GM18907 (cell line): ENCODE measurements at regions not wholly inside any gene's neighbourhood (a gene's known extent, or its start where the extent isn't known, plus 50 kb on each side); places are given as distances from the start of the nearest gene placed in this dataset.

Experiments used
- ATAC-seq: cut with Tn5 transposase; IDR thresholded peaks from one replicate; pipeline ENCODE4 v1.9.1; 2021; ENCODE audit warnings: mild to moderate bottlenecking, moderate library complexity; ENCODE audit not compliant: unreplicated experiment

GRCh38 chr20:11076434-11077105, 402.8 kb upstream of the JAG1 start:
- no peak for ATAC-seq

- no peak for ATAC-seq
Measured at GRCh38 chr20:11077226-11077625, 403.4 kb upstream of the JAG1 start.

- ATAC-seq, result no peak
Measured at GRCh38 chr20:11080010-11080409, 406.2 kb upstream of the JAG1 start.

- ATAC-seq, result no peak
Measured at GRCh38 chr20:11080781-11081377, 407.1 kb upstream of the JAG1 start.

GRCh38 chr20:11083841-11084240, 410.0 kb upstream of the JAG1 start:
- no peak for ATAC-seq

GRCh38 chr20:11084508-11084907, 410.7 kb upstream of the JAG1 start:
- no peak for ATAC-seq

GRCh38 chr20:11086970-11087369, 413.2 kb upstream of the JAG1 start:
- no peak for ATAC-seq

- no peak for ATAC-seq
Measured at GRCh38 chr20:11090751-11091150, 417.0 kb upstream of the JAG1 start.

GRCh38 chr20:11091511-11091910, 417.7 kb upstream of the JAG1 start:
- ATAC-seq, result no peak

GRCh38 chr20:11092151-11092550, 418.4 kb upstream of the JAG1 start:
- ATAC-seq, result no peak

GRCh38 chr20:11094196-11094595, 420.4 kb upstream of the JAG1 start:
- ATAC-seq, result no peak

- no peak for ATAC-seq
Measured at GRCh38 chr20:11094711-11095110, 420.9 kb upstream of the JAG1 start.

GRCh38 chr20:11098888-11099287, 425.1 kb upstream of the JAG1 start:
- no peak for ATAC-seq

- ATAC-seq, result no peak
Measured at GRCh38 chr20:11101243-11101642, 427.4 kb upstream of the JAG1 start.

GRCh38 chr20:11101696-11102095, 427.9 kb upstream of the JAG1 start:
- ATAC-seq, result no peak

GRCh38 chr20:11103866-11104265, 430.1 kb upstream of the JAG1 start:
- no peak for ATAC-seq

- ATAC-seq, result no peak
Measured at GRCh38 chr20:11108102-11108810, 434.5 kb upstream of the JAG1 start.

- ATAC-seq, result no peak
Measured at GRCh38 chr20:11110535-11110934, 436.7 kb upstream of the JAG1 start.

- no peak for ATAC-seq
Measured at GRCh38 chr20:11111191-11111590, 437.4 kb upstream of the JAG1 start.

GRCh38 chr20:11112832-11113231, 439.0 kb upstream of the JAG1 start:
- no peak for ATAC-seq

- no peak for ATAC-seq
Measured at GRCh38 chr20:11114382-11114781, 440.6 kb upstream of the JAG1 start.

- ATAC-seq, result no peak
Measured at GRCh38 chr20:11117808-11118528, 444.2 kb upstream of the JAG1 start.
